ENCODE measurements at regions not wholly inside any gene's neighbourhood (a gene's known extent, or its start where the extent isn't known, plus 50 kb on each side); places are given as distances from the start of the nearest gene placed in this dataset.

DNA sequence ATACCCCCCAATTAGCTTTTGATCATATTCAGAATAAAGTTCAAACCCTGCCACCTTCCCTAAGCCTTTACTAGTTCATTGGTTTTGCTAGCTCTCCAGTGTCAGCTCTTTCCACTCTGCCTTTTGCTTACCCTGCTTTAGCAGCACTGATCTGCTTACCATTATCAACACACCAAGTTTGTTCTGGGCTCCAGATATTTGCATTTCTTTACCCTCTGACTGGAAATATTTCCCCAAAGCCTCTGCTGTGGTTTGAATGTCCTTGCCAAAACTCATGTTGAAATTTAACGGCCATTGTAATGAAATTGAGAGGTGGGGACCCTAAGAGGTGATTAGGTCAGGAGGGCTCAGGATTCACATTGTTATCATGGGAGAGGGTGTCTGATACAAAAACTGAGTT lies 99.5 kb downstream of the GCNT1 start:
- TF ChIP-seq, protein P1, sequence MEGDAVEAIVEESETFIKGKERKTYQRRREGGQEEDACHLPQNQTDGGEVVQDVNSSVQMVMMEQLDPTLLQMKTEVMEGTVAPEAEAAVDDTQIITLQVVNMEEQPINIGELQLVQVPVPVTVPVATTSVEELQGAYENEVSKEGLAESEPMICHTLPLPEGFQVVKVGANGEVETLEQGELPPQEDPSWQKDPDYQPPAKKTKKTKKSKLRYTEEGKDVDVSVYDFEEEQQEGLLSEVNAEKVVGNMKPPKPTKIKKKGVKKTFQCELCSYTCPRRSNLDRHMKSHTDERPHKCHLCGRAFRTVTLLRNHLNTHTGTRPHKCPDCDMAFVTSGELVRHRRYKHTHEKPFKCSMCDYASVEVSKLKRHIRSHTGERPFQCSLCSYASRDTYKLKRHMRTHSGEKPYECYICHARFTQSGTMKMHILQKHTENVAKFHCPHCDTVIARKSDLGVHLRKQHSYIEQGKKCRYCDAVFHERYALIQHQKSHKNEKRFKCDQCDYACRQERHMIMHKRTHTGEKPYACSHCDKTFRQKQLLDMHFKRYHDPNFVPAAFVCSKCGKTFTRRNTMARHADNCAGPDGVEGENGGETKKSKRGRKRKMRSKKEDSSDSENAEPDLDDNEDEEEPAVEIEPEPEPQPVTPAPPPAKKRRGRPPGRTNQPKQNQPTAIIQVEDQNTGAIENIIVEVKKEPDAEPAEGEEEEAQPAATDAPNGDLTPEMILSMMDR (IDR thresholded peaks at IDR 0.05): no peak
- no peak for TF ChIP-seq POLR2A (IDR thresholded peaks at IDR 0.05)
